ENCODE measurements at regions not wholly inside any gene's neighbourhood (a gene's known extent, or its start where the extent isn't known, plus 50 kb on each side); places are given as distances from the start of the nearest gene placed in this dataset.

DNA sequence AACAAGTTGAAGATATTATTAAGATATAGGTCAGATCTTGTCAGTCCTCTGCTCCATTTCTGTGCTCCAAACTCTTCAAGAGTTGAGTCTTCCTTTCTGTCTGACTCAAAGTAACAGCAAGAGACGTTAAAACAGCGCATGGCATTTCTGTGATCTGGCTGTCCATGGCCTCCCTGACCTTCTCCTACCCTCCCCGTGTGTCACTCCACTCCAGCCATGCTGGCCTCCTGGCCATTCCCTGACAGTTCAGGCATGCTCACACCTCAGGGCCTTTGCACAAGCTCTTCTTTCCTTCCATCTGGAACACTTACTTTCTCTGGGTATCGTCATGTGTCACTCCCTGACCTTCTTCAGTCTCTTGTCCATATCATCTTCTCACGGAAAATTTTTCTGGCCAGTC, 229.0 kb downstream of the CENPF start:
- Histone ChIP-seq H3K4me3 (no peak overlapping the region), H3K9me3 (no peaks in the 10 kb centered on the region), H3K27ac (no peak overlapping the region), H3K27me3 (replicated peaks; ENCODE audit: insufficient read depth) (no peaks in the 10 kb centered on the region), H3K4me1 (replicated peaks) (no peaks in the 10 kb centered on the region), H3K36me3 (no peaks in the 10 kb centered on the region)
- intact Hi-C loops (cut with DNase I) = no loop called here
- no peak for TF ChIP-seq CTCF (IDR thresholded peaks at IDR 0.05)
- TF ChIP-seq POLR2A (IDR thresholded peaks at IDR 0.05) = no peak
- TF ChIP-seq POLR2AphosphoS5 (IDR thresholded peaks at IDR 0.05) = no peak
- DNase-seq (ENCODE audit: low spot score) = no peak
- 90% methylated on average over 5 of the region's 5 CpGs for WGBS

DNA sequence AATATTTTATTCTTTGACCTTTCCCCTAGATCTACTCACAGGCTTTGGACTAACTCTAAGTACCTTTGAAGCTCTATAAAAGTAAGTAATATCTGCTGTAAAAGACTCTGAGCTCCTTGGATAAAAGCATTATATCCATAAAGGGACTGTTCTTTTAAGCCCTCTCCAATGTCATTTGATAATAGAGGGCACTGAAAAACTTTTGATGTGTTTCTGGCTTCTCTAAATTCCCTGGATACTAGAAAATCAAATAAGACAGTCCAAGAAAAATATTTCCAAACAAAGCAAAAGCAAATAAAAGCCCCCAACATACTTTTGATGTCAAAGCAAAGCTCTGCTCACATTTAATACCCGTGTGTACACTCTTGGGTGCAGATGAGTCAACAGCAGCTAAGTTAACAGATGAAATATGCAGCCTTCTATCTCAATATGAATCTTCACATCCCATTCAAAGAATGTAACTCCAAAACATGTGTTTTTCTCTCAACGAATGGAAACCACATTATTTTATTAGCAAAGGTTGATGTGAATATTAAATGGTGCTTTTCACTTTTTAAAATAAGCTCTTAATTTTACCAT, 230.3 kb downstream of the CENPF start:
- H3K9me3 ChIP-seq = no peaks in the 10 kb centered on the region
- TF ChIP-seq CTCF (IDR thresholded peaks at IDR 0.05) = no peak
- TF ChIP-seq POLR2AphosphoS5 (IDR thresholded peaks at IDR 0.05) = no peak
- TF ChIP-seq POLR2A (IDR thresholded peaks at IDR 0.05) = no peak
- WGBS = 10% methylated on average over 2 of the region's 2 CpGs
- no peaks in the 10 kb centered on the region for H3K4me1 ChIP-seq (replicated peaks)
- intact Hi-C loops (cut with DNase I) = no loop called here
- H3K4me3 ChIP-seq = no peak overlapping the region
- H3K27ac ChIP-seq = no peak overlapping the region
- no peaks in the 10 kb centered on the region for H3K27me3 ChIP-seq (replicated peaks; ENCODE audit: insufficient read depth)
- DNase-seq (ENCODE audit: low spot score) = no peak
- no peaks in the 10 kb centered on the region for H3K36me3 ChIP-seq

GRCh38 chr1:214837376-214837775, 234.4 kb downstream of the CENPF start:
- Histone ChIP-seq H3K9me3 (no peaks in the 10 kb centered on the region), H3K4me3 (no peak overlapping the region), H3K27me3 (replicated peaks; ENCODE audit: insufficient read depth) (no peaks in the 10 kb centered on the region), H3K27ac (no peak overlapping the region), H3K36me3 (no peaks in the 10 kb centered on the region), H3K4me1 (replicated peaks) (no peaks in the 10 kb centered on the region)
- 66% methylated on average over 2 of the region's 2 CpGs for WGBS
- intact Hi-C loops (cut with DNase I) = no loop called here
- DNase-seq (ENCODE audit: low spot score) = no peak
- no peak for TF ChIP-seq POLR2AphosphoS5 (IDR thresholded peaks at IDR 0.05)
- TF ChIP-seq POLR2A (IDR thresholded peaks at IDR 0.05) = no peak
- no peak for TF ChIP-seq CTCF (IDR thresholded peaks at IDR 0.05)

GRCh38 chr1:214838351-214838750, 235.4 kb downstream of the CENPF start:
- TF ChIP-seq POLR2AphosphoS5 (IDR thresholded peaks at IDR 0.05) = no peak
- no peak for TF ChIP-seq CTCF (IDR thresholded peaks at IDR 0.05)
- TF ChIP-seq POLR2A (IDR thresholded peaks at IDR 0.05) = no peak
- Histone ChIP-seq H3K4me3 (no peak overlapping the region), H3K36me3 (no peaks in the 10 kb centered on the region), H3K27ac (no peak overlapping the region), H3K9me3 (no peaks in the 10 kb centered on the region), H3K4me1 (replicated peaks) (no peaks in the 10 kb centered on the region), H3K27me3 (replicated peaks; ENCODE audit: insufficient read depth) (no peaks in the 10 kb centered on the region)
- WGBS = 66% methylated on average over 3 of the region's 3 CpGs
- intact Hi-C loops (cut with DNase I) = no loop called here
- no peak for DNase-seq (ENCODE audit: low spot score)

DNA sequence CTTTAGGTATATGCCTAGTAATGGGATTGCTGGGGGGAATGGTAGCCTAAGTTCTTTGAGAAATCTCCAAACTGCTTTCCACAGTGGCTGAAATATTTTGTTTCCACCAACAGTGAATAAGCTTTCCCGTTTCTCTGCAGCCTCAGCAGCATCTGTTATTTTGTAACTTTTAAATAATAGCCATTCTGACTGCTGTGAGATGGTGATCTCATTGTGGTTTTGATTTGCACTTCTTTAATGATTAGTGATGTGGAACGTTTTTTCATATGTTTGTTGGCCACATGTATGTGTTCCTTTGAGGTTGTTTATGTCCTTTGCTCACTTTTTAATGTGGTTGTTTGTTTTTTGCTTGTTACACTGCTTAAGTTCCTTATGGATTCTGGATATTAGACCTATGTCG, 237.4 kb downstream of the CENPF start:
- TF ChIP-seq POLR2AphosphoS5 (IDR thresholded peaks at IDR 0.05) = no peak
- TF ChIP-seq CTCF (IDR thresholded peaks at IDR 0.05) = no peak
- TF ChIP-seq POLR2A (IDR thresholded peaks at IDR 0.05) = no peak
- no peak overlapping the region for H3K4me3 ChIP-seq
- H3K9me3 ChIP-seq = no peaks in the 10 kb centered on the region
- DNase-seq (ENCODE audit: low spot score) = no peak
- H3K4me1 ChIP-seq (replicated peaks) = no peaks in the 10 kb centered on the region
- no peak overlapping the region for H3K27ac ChIP-seq
- H3K27me3 ChIP-seq (replicated peaks; ENCODE audit: insufficient read depth) = no peaks in the 10 kb centered on the region
- no peaks in the 10 kb centered on the region for H3K36me3 ChIP-seq
- 74% methylated on average over 3 of the region's 3 CpGs for WGBS
- intact Hi-C loops (cut with DNase I) = no loop called here

Data from prostate gland (tissue), 2 donors.